GM12873 (cell line): ENCODE measurements at regions not wholly inside any gene's neighbourhood (a gene's known extent, or its start where the extent isn't known, plus 50 kb on each side); places are given as distances from the start of the nearest gene placed in this dataset.

Experiments used
- CTCF ChIP-seq: IDR thresholded peaks from 2 replicates; pipeline ENCODE4 v1.5.1; 2012; ENCODE audit warnings: low read depth, mild to moderate bottlenecking, moderate library complexity, low read length, control low read depth; ENCODE audit not compliant: insufficient read depth; ENCODE audit errors: missing control alignments

GRCh38 chr13:22050951-22051563, 380.2 kb downstream of the FGF9 start:
- no peak for TF ChIP-seq CTCF

- TF ChIP-seq CTCF, result no peak
Measured at GRCh38 chr13:22053053-22053452, 382.2 kb downstream of the FGF9 start.

GRCh38 chr13:22055259-22055658, 384.4 kb downstream of the FGF9 start:
- no peak for TF ChIP-seq CTCF

- TF ChIP-seq CTCF, result no peak
Measured at GRCh38 chr13:22060187-22060586, 389.3 kb downstream of the FGF9 start.

GRCh38 chr13:22061371-22061805, 390.5 kb downstream of the FGF9 start:
- TF ChIP-seq CTCF, result peak; percentile 38

GRCh38 chr13:22061806-22062391, 391.0 kb downstream of the FGF9 start:
- no peak for TF ChIP-seq CTCF

- TF ChIP-seq CTCF, result no peak
Measured at GRCh38 chr13:22062478-22063205, 391.8 kb downstream of the FGF9 start.
